ENCODE measurements at regions not wholly inside any gene's neighbourhood (a gene's known extent, or its start where the extent isn't known, plus 50 kb on each side); places are given as distances from the start of the nearest gene placed in this dataset.

GRCh38 chr3:106688464-106688863, 688.8 kb upstream of the CCDC54 start:
- no peaks in the 10 kb centered on the region for H3K36me3 ChIP-seq (ENCODE audit: control insufficient read depth, insufficient read depth, low read length, severe bottlenecking)
- H3K9me3 ChIP-seq (ENCODE audit: control insufficient read depth, low read length) = no peaks in the 10 kb centered on the region
- H3K4me1 ChIP-seq (ENCODE audit: control insufficient read depth, insufficient read depth, low read length) = peaks cover 24% of the 10 kb centered on the region
- no peak overlapping the region for H3K9ac ChIP-seq (ENCODE audit: low read length)
- DNase-seq (ENCODE audit: low read depth) = peak; percentile 97
- no peaks in the 10 kb centered on the region for H3K27me3 ChIP-seq (replicated peaks; ENCODE audit: control insufficient read depth, insufficient read depth, low read length)
- H3K4me3 ChIP-seq (ENCODE audit: low read length) = no peak overlapping the region

DNA sequence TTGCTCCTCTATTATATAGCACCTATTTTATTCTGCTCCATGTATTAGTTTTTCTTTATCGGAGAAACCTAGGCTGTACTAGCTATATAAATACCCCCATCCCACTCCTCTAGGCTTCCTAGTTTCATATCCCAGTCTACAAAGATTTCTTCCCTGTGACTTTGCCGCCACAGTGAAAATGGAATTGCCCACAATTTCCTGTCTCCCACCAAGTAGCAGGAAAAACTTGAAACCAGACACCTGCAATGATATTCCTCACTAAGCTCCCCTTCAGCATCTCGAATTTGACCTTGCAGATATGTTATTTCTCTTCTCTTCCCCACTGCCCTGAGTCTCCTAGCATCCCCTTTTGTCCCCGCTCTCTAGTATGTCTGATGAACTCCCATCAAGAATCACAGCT, 685.8 kb upstream of the CCDC54 start:
- Histone ChIP-seq H3K4me1 (ENCODE audit: control insufficient read depth, insufficient read depth, low read length) (peaks cover 10% of the 10 kb centered on the region), H3K4me3 (ENCODE audit: low read length) (no peak overlapping the region), H3K9ac (ENCODE audit: low read length) (no peak overlapping the region), H3K27me3 (replicated peaks; ENCODE audit: control insufficient read depth, insufficient read depth, low read length) (no peaks in the 10 kb centered on the region), H3K9me3 (ENCODE audit: control insufficient read depth, low read length) (no peaks in the 10 kb centered on the region), H3K36me3 (ENCODE audit: control insufficient read depth, insufficient read depth, low read length, severe bottlenecking) (no peaks in the 10 kb centered on the region)
- DNase-seq (ENCODE audit: low read depth) = no peak

GRCh38 chr3:106692624-106693023, 684.6 kb upstream of the CCDC54 start:
- H3K27me3 ChIP-seq (replicated peaks; ENCODE audit: control insufficient read depth, insufficient read depth, low read length) = no peaks in the 10 kb centered on the region
- no peak for DNase-seq (ENCODE audit: low read depth)
- H3K36me3 ChIP-seq (ENCODE audit: control insufficient read depth, insufficient read depth, low read length, severe bottlenecking) = no peaks in the 10 kb centered on the region
- H3K4me3 ChIP-seq (ENCODE audit: low read length) = no peak overlapping the region
- H3K9ac ChIP-seq (ENCODE audit: low read length) = no peak overlapping the region
- no peaks in the 10 kb centered on the region for H3K9me3 ChIP-seq (ENCODE audit: control insufficient read depth, low read length)
- H3K4me1 ChIP-seq (ENCODE audit: control insufficient read depth, insufficient read depth, low read length) = peaks cover 10% of the 10 kb centered on the region

GRCh38 chr3:106699122-106699521, 678.1 kb upstream of the CCDC54 start:
- Histone ChIP-seq H3K9me3 (ENCODE audit: control insufficient read depth, low read length) (no peaks in the 10 kb centered on the region), H3K36me3 (ENCODE audit: control insufficient read depth, insufficient read depth, low read length, severe bottlenecking) (no peaks in the 10 kb centered on the region), H3K27me3 (replicated peaks; ENCODE audit: control insufficient read depth, insufficient read depth, low read length) (no peaks in the 10 kb centered on the region), H3K4me1 (ENCODE audit: control insufficient read depth, insufficient read depth, low read length) (no peaks in the 10 kb centered on the region), H3K4me3 (ENCODE audit: low read length) (no peak overlapping the region), H3K9ac (ENCODE audit: low read length) (no peak overlapping the region)
- no peak for DNase-seq (ENCODE audit: low read depth)

DNA sequence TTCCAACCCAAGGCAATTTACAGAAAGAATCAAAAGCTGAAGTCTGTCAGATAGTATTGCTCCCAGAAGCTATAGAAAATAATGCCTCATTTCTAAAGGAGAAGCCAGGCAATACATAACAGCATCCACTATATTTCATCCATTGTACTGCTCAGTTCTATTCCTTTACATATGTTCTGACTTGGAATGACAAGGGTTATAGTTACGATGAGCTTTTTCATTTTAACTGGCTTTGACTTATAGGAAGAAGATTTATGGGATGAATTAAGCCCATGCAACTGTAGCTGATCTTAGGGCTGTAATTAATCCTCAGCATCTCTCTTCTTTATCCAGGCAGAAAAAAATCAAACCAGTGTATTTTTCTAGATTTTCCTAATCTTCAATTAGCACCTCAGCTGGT, 676.3 kb upstream of the CCDC54 start:
- H3K27me3 ChIP-seq (replicated peaks; ENCODE audit: control insufficient read depth, insufficient read depth, low read length) = no peaks in the 10 kb centered on the region

DNA sequence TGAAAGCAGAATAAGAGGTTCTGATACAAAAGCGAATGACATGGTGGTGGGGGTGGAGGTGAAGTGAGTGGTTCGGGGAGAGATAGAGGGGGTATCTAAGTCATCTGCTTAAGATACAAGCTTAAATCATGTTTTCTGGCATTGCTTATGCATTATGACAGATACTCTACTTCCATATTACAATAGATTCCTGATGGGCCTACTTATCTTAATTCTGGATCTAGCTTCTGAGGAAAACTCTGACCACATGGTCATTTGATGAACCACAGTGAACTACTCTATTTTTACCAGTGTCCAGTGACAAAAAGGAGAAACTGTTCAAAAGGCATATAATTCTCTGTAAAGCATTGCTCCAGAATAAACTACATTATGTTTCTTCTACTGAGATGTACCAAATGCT, 673.7 kb upstream of the CCDC54 start:
- Histone ChIP-seq H3K4me1 (ENCODE audit: control insufficient read depth, insufficient read depth, low read length) (no peaks in the 10 kb centered on the region), H3K27me3 (replicated peaks; ENCODE audit: control insufficient read depth, insufficient read depth, low read length) (no peaks in the 10 kb centered on the region), H3K4me3 (ENCODE audit: low read length) (no peak overlapping the region), H3K9me3 (ENCODE audit: control insufficient read depth, low read length) (no peaks in the 10 kb centered on the region), H3K36me3 (ENCODE audit: control insufficient read depth, insufficient read depth, low read length, severe bottlenecking) (no peaks in the 10 kb centered on the region), H3K9ac (ENCODE audit: low read length) (no peak overlapping the region)
- no peak for DNase-seq (ENCODE audit: low read depth)

More for the DNA sequence above, 676.3 kb upstream of the CCDC54 start:
- no peak overlapping the region for H3K4me3 ChIP-seq (ENCODE audit: low read length)
- H3K36me3 ChIP-seq (ENCODE audit: control insufficient read depth, insufficient read depth, low read length, severe bottlenecking) = no peaks in the 10 kb centered on the region
- no peak overlapping the region for H3K9ac ChIP-seq (ENCODE audit: low read length)
- no peaks in the 10 kb centered on the region for H3K9me3 ChIP-seq (ENCODE audit: control insufficient read depth, low read length)
- no peaks in the 10 kb centered on the region for H3K4me1 ChIP-seq (ENCODE audit: control insufficient read depth, insufficient read depth, low read length)
- DNase-seq (ENCODE audit: low read depth) = no peak

GRCh38 chr3:106707347-106707746, 669.9 kb upstream of the CCDC54 start:
- Histone ChIP-seq H3K27me3 (replicated peaks; ENCODE audit: control insufficient read depth, insufficient read depth, low read length) (no peaks in the 10 kb centered on the region), H3K9ac (ENCODE audit: low read length) (no peak overlapping the region), H3K36me3 (ENCODE audit: control insufficient read depth, insufficient read depth, low read length, severe bottlenecking) (no peaks in the 10 kb centered on the region), H3K9me3 (ENCODE audit: control insufficient read depth, low read length) (no peaks in the 10 kb centered on the region), H3K4me3 (ENCODE audit: low read length) (no peak overlapping the region), H3K4me1 (ENCODE audit: control insufficient read depth, insufficient read depth, low read length) (peaks cover 11% of the 10 kb centered on the region)
- DNase-seq (ENCODE audit: low read depth) = no peak

- DNase-seq (ENCODE audit: low read depth) = no peak
- no peak overlapping the region for H3K9ac ChIP-seq (ENCODE audit: low read length)
- no peak overlapping the region for H3K4me3 ChIP-seq (ENCODE audit: low read length)
- peaks cover 11% of the 10 kb centered on the region for H3K9me3 ChIP-seq (ENCODE audit: control insufficient read depth, low read length)
- H3K4me1 ChIP-seq (ENCODE audit: control insufficient read depth, insufficient read depth, low read length) = peaks cover 12% of the 10 kb centered on the region
- no peaks in the 10 kb centered on the region for H3K36me3 ChIP-seq (ENCODE audit: control insufficient read depth, insufficient read depth, low read length, severe bottlenecking)
- no peaks in the 10 kb centered on the region for H3K27me3 ChIP-seq (replicated peaks; ENCODE audit: control insufficient read depth, insufficient read depth, low read length)
Observed at GRCh38 chr3:106710596-106710995, 666.6 kb upstream of the CCDC54 start.

DNA sequence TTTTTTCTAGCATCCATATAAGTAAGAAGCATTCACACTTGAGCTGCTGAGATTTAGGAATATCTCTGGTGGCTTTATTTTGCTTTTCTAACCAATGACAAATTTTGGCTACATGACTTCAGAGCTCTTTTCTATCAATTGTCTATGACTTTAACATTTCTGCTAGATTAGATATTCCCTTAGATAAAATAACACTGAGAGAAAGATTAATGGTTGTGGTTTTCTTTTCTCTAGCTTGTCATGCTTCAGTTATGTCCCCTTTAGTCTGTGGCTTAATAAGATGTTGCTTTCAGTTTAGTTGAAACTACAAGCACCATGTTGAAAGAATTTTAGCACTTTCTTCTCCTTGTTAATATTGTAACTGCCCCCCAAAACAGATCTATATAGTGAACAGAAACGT, 665.6 kb upstream of the CCDC54 start:
- Histone ChIP-seq H3K4me1 (ENCODE audit: control insufficient read depth, insufficient read depth, low read length) (peaks cover 12% of the 10 kb centered on the region), H3K36me3 (ENCODE audit: control insufficient read depth, insufficient read depth, low read length, severe bottlenecking) (no peaks in the 10 kb centered on the region), H3K9ac (ENCODE audit: low read length) (no peak overlapping the region), H3K9me3 (ENCODE audit: control insufficient read depth, low read length) (peaks cover 11% of the 10 kb centered on the region), H3K27me3 (replicated peaks; ENCODE audit: control insufficient read depth, insufficient read depth, low read length) (no peaks in the 10 kb centered on the region), H3K4me3 (ENCODE audit: low read length) (peak overlapping the region; percentile 51)
- peak; percentile 20 for DNase-seq (ENCODE audit: low read depth)

DNA sequence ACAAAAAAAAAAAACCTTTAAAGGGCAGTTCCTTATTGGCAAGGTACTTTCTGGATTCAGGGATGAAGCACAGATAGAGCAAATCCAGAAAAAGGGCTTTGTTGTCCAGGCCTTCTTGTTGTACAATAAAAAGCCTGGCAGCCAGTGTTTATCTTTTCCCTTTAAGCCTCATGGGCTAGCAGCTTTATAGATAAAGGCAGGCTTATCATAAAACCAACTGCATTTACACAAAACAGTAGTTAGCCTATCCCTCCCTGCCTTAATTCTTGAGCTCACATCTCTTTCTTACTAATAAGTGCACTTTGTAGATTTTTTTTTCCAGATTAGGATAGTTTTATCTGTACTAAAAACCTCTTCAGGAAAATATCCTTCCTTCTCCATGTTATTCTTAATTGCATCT, 662.8 kb upstream of the CCDC54 start:
- no peak for DNase-seq (ENCODE audit: low read depth)
- H3K4me3 ChIP-seq (ENCODE audit: low read length) = no peak overlapping the region
- peaks cover 11% of the 10 kb centered on the region for H3K9me3 ChIP-seq (ENCODE audit: control insufficient read depth, low read length)
- H3K9ac ChIP-seq (ENCODE audit: low read length) = no peak overlapping the region
- H3K27me3 ChIP-seq (replicated peaks; ENCODE audit: control insufficient read depth, insufficient read depth, low read length) = no peaks in the 10 kb centered on the region
- peaks cover 16% of the 10 kb centered on the region for H3K4me1 ChIP-seq (ENCODE audit: control insufficient read depth, insufficient read depth, low read length)
- H3K36me3 ChIP-seq (ENCODE audit: control insufficient read depth, insufficient read depth, low read length, severe bottlenecking) = no peaks in the 10 kb centered on the region

GRCh38 chr3:106715286-106715685, 662.0 kb upstream of the CCDC54 start:
- Histone ChIP-seq H3K4me1 (ENCODE audit: control insufficient read depth, insufficient read depth, low read length) (peaks cover 25% of the 10 kb centered on the region), H3K9ac (ENCODE audit: low read length) (no peak overlapping the region), H3K27me3 (replicated peaks; ENCODE audit: control insufficient read depth, insufficient read depth, low read length) (no peaks in the 10 kb centered on the region), H3K9me3 (ENCODE audit: control insufficient read depth, low read length) (peaks cover 11% of the 10 kb centered on the region), H3K36me3 (ENCODE audit: control insufficient read depth, insufficient read depth, low read length, severe bottlenecking) (no peaks in the 10 kb centered on the region), H3K4me3 (ENCODE audit: low read length) (no peak overlapping the region)
- DNase-seq (ENCODE audit: low read depth) = no peak

- H3K9me3 ChIP-seq (ENCODE audit: control insufficient read depth, low read length) = peaks cover 11% of the 10 kb centered on the region
- H3K27me3 ChIP-seq (replicated peaks; ENCODE audit: control insufficient read depth, insufficient read depth, low read length) = no peaks in the 10 kb centered on the region
- H3K9ac ChIP-seq (ENCODE audit: low read length) = no peak overlapping the region
- peaks cover 15% of the 10 kb centered on the region for H3K4me1 ChIP-seq (ENCODE audit: control insufficient read depth, insufficient read depth, low read length)
- no peak for DNase-seq (ENCODE audit: low read depth)
- H3K36me3 ChIP-seq (ENCODE audit: control insufficient read depth, insufficient read depth, low read length, severe bottlenecking) = no peaks in the 10 kb centered on the region
- no peak overlapping the region for H3K4me3 ChIP-seq (ENCODE audit: low read length)
Observed at GRCh38 chr3:106717178-106717780, 660.0 kb upstream of the CCDC54 start.
